GM12875 (cell line): ENCODE measurements at regions not wholly inside any gene's neighbourhood (a gene's known extent, or its start where the extent isn't known, plus 50 kb on each side); places are given as distances from the start of the nearest gene placed in this dataset.

Experiments
- H3K4me3 ChIP-seq: one replicate; pipeline ENCODE4 v1.5.1; 2011; ENCODE audit warnings: low read depth, low read length, control low read depth
- CTCF ChIP-seq: IDR thresholded peaks from 2 replicates; pipeline ENCODE4 v1.5.1; 2011; ENCODE audit warnings: low read depth, mild to moderate bottlenecking, control low read depth, inconsistent platforms, low read length, moderate library complexity, borderline replicate concordance; ENCODE audit not compliant: insufficient read depth

DNA sequence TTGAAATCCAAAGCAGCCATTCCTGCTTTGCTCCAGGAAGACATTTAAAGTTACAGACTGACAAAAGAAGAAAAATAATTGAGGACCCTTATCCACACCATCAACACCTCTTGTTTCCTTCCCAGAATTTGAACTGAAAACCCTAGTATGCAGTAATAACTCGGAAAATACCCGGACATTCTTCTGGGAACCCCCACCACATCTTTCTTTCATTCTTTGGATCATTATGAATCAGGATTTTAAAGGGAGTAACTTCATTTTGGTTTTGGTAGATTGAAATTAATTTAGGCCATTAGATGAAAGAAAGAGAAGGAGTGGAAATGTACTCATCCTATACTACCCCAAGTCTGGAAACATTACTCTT, 213.8 kb upstream of the MARCKS start:
- no peak overlapping the region for H3K4me3 ChIP-seq
- TF ChIP-seq CTCF, result no peak

- no peak for TF ChIP-seq CTCF
- no peak overlapping the region for H3K4me3 ChIP-seq
Observed at GRCh38 chr6:113644861-113645575, 212.1 kb upstream of the MARCKS start.

- TF ChIP-seq CTCF, result no peak
- no peak overlapping the region for H3K4me3 ChIP-seq
Observed at GRCh38 chr6:113645576-113645970, 211.6 kb upstream of the MARCKS start.

DNA sequence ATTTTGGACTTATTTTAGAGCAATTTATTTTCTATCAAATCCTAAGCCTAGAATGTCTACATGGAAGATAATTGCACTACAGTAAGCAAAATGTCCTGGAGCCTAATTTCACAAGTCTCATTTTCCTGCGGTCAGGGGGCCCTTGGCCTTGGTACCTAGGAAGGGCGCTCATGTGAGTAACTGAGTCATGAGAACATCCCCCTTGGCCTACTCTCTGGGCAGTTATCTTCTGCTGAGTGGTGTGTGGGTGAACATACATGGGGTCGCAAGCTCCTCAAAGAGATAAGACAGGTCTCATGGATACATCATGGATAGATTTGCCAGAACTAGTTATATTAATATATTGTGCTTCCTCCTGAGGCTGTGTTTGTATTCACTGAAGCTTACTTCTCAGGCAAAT, 211.2 kb upstream of the MARCKS start:
- no peak overlapping the region for H3K4me3 ChIP-seq
- no peak for TF ChIP-seq CTCF

DNA sequence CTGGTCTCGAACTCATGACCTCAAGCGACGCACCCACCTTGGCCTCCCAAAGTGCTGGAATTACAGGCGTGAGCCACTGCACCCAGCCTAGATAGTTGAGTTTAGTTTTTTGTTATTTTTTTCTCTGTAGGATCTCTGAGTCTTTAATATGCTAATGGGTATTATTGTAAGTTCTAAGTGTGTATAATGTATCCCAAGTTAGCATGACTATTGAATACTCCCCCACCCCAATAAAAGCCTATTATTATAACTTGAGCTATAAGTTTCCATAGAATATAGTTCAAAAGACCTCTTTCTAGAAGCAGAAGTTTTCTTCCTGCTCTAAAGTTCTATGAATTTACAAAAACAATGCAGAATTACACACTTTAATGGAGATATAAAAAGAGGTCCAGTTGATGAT, 210.4 kb upstream of the MARCKS start:
- TF ChIP-seq CTCF, result no peak
- no peak overlapping the region for H3K4me3 ChIP-seq

GRCh38 chr6:113647143-113647889, 209.8 kb upstream of the MARCKS start:
- H3K4me3 ChIP-seq, result no peak overlapping the region
- TF ChIP-seq CTCF, result no peak

DNA sequence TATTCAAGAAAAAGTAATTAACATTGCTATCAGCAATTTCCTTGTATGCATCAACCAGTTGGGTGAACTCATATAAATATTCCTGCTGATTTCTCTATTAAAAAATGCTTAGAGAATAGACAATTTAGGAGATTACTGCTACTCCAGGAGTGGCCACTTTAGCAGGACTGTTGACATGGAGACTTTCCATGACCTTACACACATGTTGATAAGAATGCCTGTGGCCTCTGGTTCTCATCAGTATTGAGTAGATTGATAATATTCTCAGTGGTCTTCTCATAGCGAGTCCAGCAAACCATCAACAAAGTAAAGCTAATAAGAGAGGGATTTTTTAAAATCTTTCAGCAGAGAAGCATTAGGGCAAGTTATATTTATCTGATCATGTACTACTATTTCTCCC, 208.4 kb upstream of the MARCKS start:
- TF ChIP-seq CTCF, result no peak
- no peak overlapping the region for H3K4me3 ChIP-seq
